ENCODE measurements at regions not wholly inside any gene's neighbourhood (a gene's known extent, or its start where the extent isn't known, plus 50 kb on each side); places are given as distances from the start of the nearest gene placed in this dataset.

- CTCF ChIA-PET: no interaction called here
- ATAC-seq: no peak
- RAD21 ChIA-PET (ENCODE audit: low non-redundant PET in 1 of 2, low total read pairs in 2 of 2, uncharacterized antibody in 2 of 2, unreplicated experiment in 2 of 2): no interaction called here
- Histone ChIP-seq H3K27me3 (ENCODE audit: insufficient read depth, low read length) (no peaks in the 10 kb centered on the region), H4K20me1 (ENCODE audit: insufficient read depth) (no peaks in the 10 kb centered on the region), H3K27ac (ENCODE audit: low read depth, low read length) (no peak overlapping the region), H3K9ac (ENCODE audit: low read length) (no peak overlapping the region), H3K9me2 (ENCODE audit: insufficient read depth) (no peaks in the 10 kb centered on the region), H3K79me2 (ENCODE audit: insufficient read depth, low read length) (no peaks in the 10 kb centered on the region), H3K4me1 (ENCODE audit: control insufficient read depth in 1 of 2, insufficient read depth in 2 of 2, low read length in 2 of 2) (no peaks in the 10 kb centered on the region), H3K36me3 (ENCODE audit: control insufficient read depth in 1 of 2, insufficient read depth in 2 of 2, low read length in 2 of 2) (no peaks in the 10 kb centered on the region), H3K4me2 (ENCODE audit: low read length) (no peak overlapping the region), H2AFZ (ENCODE audit: low read depth, low read length, poor library complexity, severe bottlenecking) (no peak overlapping the region), H3K9me3 (ENCODE audit: control insufficient read depth in 1 of 2, insufficient read depth in 1 of 2, low read depth in 1 of 2, low read length in 2 of 2) (no peaks in the 10 kb centered on the region), H3K4me3 (replicated peaks in 1 of 2; ENCODE audit: low read depth in 1 of 2, low read length in 2 of 2) (no peak overlapping the region)
- TF ChIP-seq ZBTB33 (IDR thresholded peaks at IDR 0.05; ENCODE audit: extremely low read depth, insufficient replicate concordance, low read length) (no peak), SIN3A (IDR thresholded peaks at IDR 0.05; ENCODE audit: low read depth) (no peak), EGR1 (IDR thresholded peaks at IDR 0.05; ENCODE audit: low read depth) (no peak), POLR2A (IDR thresholded peaks at IDR 0.05; ENCODE audit: borderline replicate concordance, extremely low read depth, insufficient read depth, insufficient read length) (no peak), MAX (IDR thresholded peaks at IDR 0.05) (no peak), POLR2AphosphoS5 (IDR thresholded peaks at IDR 0.05; ENCODE audit: low read depth, low read length) (no peak), RAD21 (IDR thresholded peaks at IDR 0.05; ENCODE audit: low read depth) (no peak), ZFX (IDR thresholded peaks at IDR 0.05) (no peak), CBX3 (IDR thresholded peaks at IDR 0.05; ENCODE audit: low read depth) (no peak), SRF (IDR thresholded peaks at IDR 0.05; ENCODE audit: low read depth) (no peak), FOSL1 (IDR thresholded peaks at IDR 0.05; ENCODE audit: low read depth) (no peak), ZNF274 (IDR thresholded peaks at IDR 0.05; ENCODE audit: low read depth, low read length) (no peak), ELF1 (IDR thresholded peaks at IDR 0.05; ENCODE audit: borderline replicate concordance, low read depth) (no peak), CEBPB (IDR thresholded peaks at IDR 0.05; ENCODE audit: low read depth) (no peak), TCF7L2 (IDR thresholded peaks at IDR 0.05; ENCODE audit: borderline replicate concordance, extremely low read depth, insufficient read depth, insufficient read length) (no peak), SP1 (IDR thresholded peaks at IDR 0.05; ENCODE audit: low read depth) (no peak), JUND (IDR thresholded peaks at IDR 0.05) (no peak)
- TF ChIP-seq, protein P1, sequence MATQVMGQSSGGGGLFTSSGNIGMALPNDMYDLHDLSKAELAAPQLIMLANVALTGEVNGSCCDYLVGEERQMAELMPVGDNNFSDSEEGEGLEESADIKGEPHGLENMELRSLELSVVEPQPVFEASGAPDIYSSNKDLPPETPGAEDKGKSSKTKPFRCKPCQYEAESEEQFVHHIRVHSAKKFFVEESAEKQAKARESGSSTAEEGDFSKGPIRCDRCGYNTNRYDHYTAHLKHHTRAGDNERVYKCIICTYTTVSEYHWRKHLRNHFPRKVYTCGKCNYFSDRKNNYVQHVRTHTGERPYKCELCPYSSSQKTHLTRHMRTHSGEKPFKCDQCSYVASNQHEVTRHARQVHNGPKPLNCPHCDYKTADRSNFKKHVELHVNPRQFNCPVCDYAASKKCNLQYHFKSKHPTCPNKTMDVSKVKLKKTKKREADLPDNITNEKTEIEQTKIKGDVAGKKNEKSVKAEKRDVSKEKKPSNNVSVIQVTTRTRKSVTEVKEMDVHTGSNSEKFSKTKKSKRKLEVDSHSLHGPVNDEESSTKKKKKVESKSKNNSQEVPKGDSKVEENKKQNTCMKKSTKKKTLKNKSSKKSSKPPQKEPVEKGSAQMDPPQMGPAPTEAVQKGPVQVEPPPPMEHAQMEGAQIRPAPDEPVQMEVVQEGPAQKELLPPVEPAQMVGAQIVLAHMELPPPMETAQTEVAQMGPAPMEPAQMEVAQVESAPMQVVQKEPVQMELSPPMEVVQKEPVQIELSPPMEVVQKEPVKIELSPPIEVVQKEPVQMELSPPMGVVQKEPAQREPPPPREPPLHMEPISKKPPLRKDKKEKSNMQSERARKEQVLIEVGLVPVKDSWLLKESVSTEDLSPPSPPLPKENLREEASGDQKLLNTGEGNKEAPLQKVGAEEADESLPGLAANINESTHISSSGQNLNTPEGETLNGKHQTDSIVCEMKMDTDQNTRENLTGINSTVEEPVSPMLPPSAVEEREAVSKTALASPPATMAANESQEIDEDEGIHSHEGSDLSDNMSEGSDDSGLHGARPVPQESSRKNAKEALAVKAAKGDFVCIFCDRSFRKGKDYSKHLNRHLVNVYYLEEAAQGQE (IDR thresholded peaks at IDR 0.05; ENCODE audit: low read depth): no peak
- TF ChIP-seq, protein P2, sequence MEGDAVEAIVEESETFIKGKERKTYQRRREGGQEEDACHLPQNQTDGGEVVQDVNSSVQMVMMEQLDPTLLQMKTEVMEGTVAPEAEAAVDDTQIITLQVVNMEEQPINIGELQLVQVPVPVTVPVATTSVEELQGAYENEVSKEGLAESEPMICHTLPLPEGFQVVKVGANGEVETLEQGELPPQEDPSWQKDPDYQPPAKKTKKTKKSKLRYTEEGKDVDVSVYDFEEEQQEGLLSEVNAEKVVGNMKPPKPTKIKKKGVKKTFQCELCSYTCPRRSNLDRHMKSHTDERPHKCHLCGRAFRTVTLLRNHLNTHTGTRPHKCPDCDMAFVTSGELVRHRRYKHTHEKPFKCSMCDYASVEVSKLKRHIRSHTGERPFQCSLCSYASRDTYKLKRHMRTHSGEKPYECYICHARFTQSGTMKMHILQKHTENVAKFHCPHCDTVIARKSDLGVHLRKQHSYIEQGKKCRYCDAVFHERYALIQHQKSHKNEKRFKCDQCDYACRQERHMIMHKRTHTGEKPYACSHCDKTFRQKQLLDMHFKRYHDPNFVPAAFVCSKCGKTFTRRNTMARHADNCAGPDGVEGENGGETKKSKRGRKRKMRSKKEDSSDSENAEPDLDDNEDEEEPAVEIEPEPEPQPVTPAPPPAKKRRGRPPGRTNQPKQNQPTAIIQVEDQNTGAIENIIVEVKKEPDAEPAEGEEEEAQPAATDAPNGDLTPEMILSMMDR (IDR thresholded peaks at IDR 0.05 in 2 of 3, conservative IDR thresholded peaks at IDR 0.05 in 1 of 3; ENCODE audit: borderline replicate concordance in 1 of 3, insufficient read depth in 1 of 3, low read depth in 2 of 3, low read length in 2 of 3): no peak
- TF ChIP-seq, protein P3, sequence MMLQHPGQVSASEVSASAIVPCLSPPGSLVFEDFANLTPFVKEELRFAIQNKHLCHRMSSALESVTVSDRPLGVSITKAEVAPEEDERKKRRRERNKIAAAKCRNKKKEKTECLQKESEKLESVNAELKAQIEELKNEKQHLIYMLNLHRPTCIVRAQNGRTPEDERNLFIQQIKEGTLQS (IDR thresholded peaks at IDR 0.05): no peak
- no TSS peak for BruUV-seq (replicated peaks)
- intact Hi-C loops (cut with micrococcal nuclease): no loop called here
- DNase-seq (ENCODE audit: low read depth, low spot score): no peak
- POLR2A ChIA-PET: no interaction called here
Observed at GRCh38 chr5:152572812-152573211, 167.7 kb upstream of the NMUR2 start.
